NCI-H1092 (cell line): ENCODE measurements at regions not wholly inside any gene's neighbourhood (a gene's known extent, or its start where the extent isn't known, plus 50 kb on each side); places are given as distances from the start of the nearest gene placed in this dataset.
"Not testable (repeated sequence)": the region's sequence is repeated elsewhere in the genome, so short reads cannot be mapped to it uniquely, and the experiment has no call there.

Experiments used
- DNase-seq: peaks from one replicate; lab custom pipeline; 2025; lab: John Stamatoyannopoulos, UW

- no peak for DNase-seq
These were observed 110.9 kb upstream of the L3MBTL4 start for GRCh38 chr18:6525604-6526003.

- DNase-seq = no peak
These were observed 122.8 kb upstream of the L3MBTL4 start for GRCh38 chr18:6537475-6537874.

- DNase-seq = not testable (repeated sequence)
These were observed 126.5 kb upstream of the L3MBTL4 start for GRCh38 chr18:6541131-6541679.

- DNase-seq = no peak
These were observed 127.6 kb upstream of the L3MBTL4 start for GRCh38 chr18:6542296-6542695.

- DNase-seq = peak; percentile 14
These were observed 128.7 kb upstream of the L3MBTL4 start for GRCh38 chr18:6543330-6543908.

- DNase-seq = no peak
These were observed 131.5 kb upstream of the L3MBTL4 start for GRCh38 chr18:6546229-6546628.

- no peak for DNase-seq
These were observed 132.8 kb upstream of the L3MBTL4 start for GRCh38 chr18:6547476-6547875.

- no peak for DNase-seq
These were observed 138.7 kb upstream of the L3MBTL4 start for GRCh38 chr18:6553234-6553900.

GRCh38 chr18:6557057-6557769 lies 142.5 kb upstream of the L3MBTL4 start:
- no peak for DNase-seq

GRCh38 chr18:6557770-6558248 lies 143.1 kb upstream of the L3MBTL4 start:
- no peak for DNase-seq

- no peak for DNase-seq
These were observed 143.9 kb upstream of the L3MBTL4 start for GRCh38 chr18:6558446-6559156.

- DNase-seq = no peak
These were observed 144.6 kb upstream of the L3MBTL4 start for GRCh38 chr18:6559296-6559695.

GRCh38 chr18:6561016-6561415 lies 146.3 kb upstream of the L3MBTL4 start:
- DNase-seq = no peak

GRCh38 chr18:6561420-6561861 lies 146.7 kb upstream of the L3MBTL4 start:
- DNase-seq = no peak

GRCh38 chr18:6561862-6562291 lies 147.2 kb upstream of the L3MBTL4 start:
- DNase-seq = no peak

GRCh38 chr18:6563896-6564295 lies 149.2 kb upstream of the L3MBTL4 start:
- no peak for DNase-seq

GRCh38 chr18:6564950-6565814 lies 150.5 kb upstream of the L3MBTL4 start:
- no peak for DNase-seq

GRCh38 chr18:6565815-6566081 lies 151.0 kb upstream of the L3MBTL4 start:
- no peak for DNase-seq

- DNase-seq = no peak
These were observed 151.7 kb upstream of the L3MBTL4 start for GRCh38 chr18:6566338-6566911.

- no peak for DNase-seq
These were observed 155.1 kb upstream of the L3MBTL4 start for GRCh38 chr18:6569813-6570212.
